PC-3 (cell line): ENCODE measurements at regions not wholly inside any gene's neighbourhood (a gene's known extent, or its start where the extent isn't known, plus 50 kb on each side); places are given as distances from the start of the nearest gene placed in this dataset.

Experiments
- ATAC-seq: fragments of 200-7000 bp; cut with Tn5 transposase; 2 replicates; pipeline ENCODE4 v1.9.1; 2020; ENCODE audit warnings: mild to moderate bottlenecking, moderate library complexity
- BruUV-seq: library from RNA; stranded (reverse); fragments of 400-500 nt; replicated peaks from 2 replicates; lab custom pipeline; 2021; lab: Mats Ljungman, UMichigan
- CTCF ChIA-PET: fragments of 300-600 bp; sonication (Branson Sonifier 250); formaldehyde crosslinking; loops from one replicate; lab custom pipeline; 2022; ENCODE audit warnings: antibody characterized with exemption; lab: Charles Lee
- POLR2A ChIA-PET: fragments of 300-600 bp; sonication (Branson Sonifier 250); formaldehyde crosslinking; loops from one replicate; lab custom pipeline; 2022; ENCODE audit warnings: antibody characterized with exemption; ENCODE audit not compliant: unreplicated experiment; lab: Charles Lee
- DNase-seq: peaks from one replicate; pipeline ENCODE4 v3.0.0-alpha.2; 2015
- H2AFZ ChIP-seq: fragments of 300-600 bp; sonication (generic); 2 replicates; pipeline ENCODE4 v1.6.0; 2016; ENCODE audit warnings: antibody characterized with exemption, low read length
- H3F3A ChIP-seq: fragments of 300-600 bp; sonication (generic); one replicate; pipeline ENCODE4 v1.6.0; 2017; ENCODE audit warnings: antibody characterized with exemption, low read length, control low read depth, mild to moderate bottlenecking; ENCODE audit not compliant: unreplicated experiment
- H3K27ac ChIP-seq: fragments of 300-600 bp; sonication (generic); 2 replicates; pipeline ENCODE4 v1.5.1; 2016; ENCODE audit warnings: mild to moderate bottlenecking, low read length
- H3K27me3 ChIP-seq: fragments of 300-600 bp; sonication (generic); 2 replicates; pipeline ENCODE4 v1.6.1; 2016; ENCODE audit warnings: low read length, mixed read lengths
- H3K36me3 ChIP-seq: fragments of 300-600 bp; sonication (generic); 2 replicates; pipeline ENCODE4 v1.6.1; 2016; ENCODE audit warnings: low read depth, mixed run types, low read length, mixed read lengths
- H3K4me1 ChIP-seq: fragments of 300-600 bp; sonication (generic); 2 replicates; pipeline ENCODE4 v1.5.1; 2016; ENCODE audit warnings: low read length; ENCODE audit not compliant: insufficient read depth
- H3K4me2 ChIP-seq: fragments of 300-600 bp; sonication (generic); 2 replicates; pipeline ENCODE4 v1.6.0; 2016; ENCODE audit warnings: low read length
- H3K4me3 ChIP-seq: fragments of 300-600 bp; sonication (generic); 2 replicates; pipeline ENCODE4 v1.5.1; 2016; ENCODE audit warnings: mild to moderate bottlenecking, low read length, mixed read lengths
- H3K79me2 ChIP-seq: fragments of 300-600 bp; sonication (generic); 2 replicates; pipeline ENCODE4 v1.6.1; 2017; ENCODE audit warnings: low read length, mixed read lengths
- H3K9ac ChIP-seq: fragments of 300-600 bp; sonication (generic); 2 replicates; pipeline ENCODE4 v1.6.0; 2016; ENCODE audit warnings: mild to moderate bottlenecking, low read length
- H3K9me2 ChIP-seq: fragments of 300-600 bp; sonication (generic); replicated peaks from 2 replicates; pipeline ENCODE4 v1.6.1; 2016; ENCODE audit warnings: mixed run types, low read length, mixed read lengths
- H3K9me3 ChIP-seq: fragments of 300-600 bp; sonication (generic); 2 replicates; pipeline ENCODE4 v1.6.1; 2016; ENCODE audit warnings: low read length, mixed read lengths
- H4K20me1 ChIP-seq: fragments of 300-600 bp; sonication (generic); 2 replicates; pipeline ENCODE4 v1.6.1; 2016; ENCODE audit warnings: low read length, mixed read lengths
- CTCF ChIP-seq: fragments of 300-600 bp; sonication (generic); conservative IDR thresholded peaks from 2 replicates; pipeline ENCODE4 v1.5.1; 2017; ENCODE audit warnings: antibody characterized with exemption, low read depth, mild to moderate bottlenecking, low read length
- EZH2 ChIP-seq: fragments of 300-600 bp; sonication (generic); IDR thresholded peaks from one replicate; pipeline ENCODE4 v1.6.1; 2017; ENCODE audit warnings: antibody characterized with exemption, mild to moderate bottlenecking, low read length; ENCODE audit not compliant: unreplicated experiment
- EZH2phosphoT487 ChIP-seq: fragments of 300-600 bp; sonication (generic); IDR thresholded peaks from 2 replicates; pipeline ENCODE4 v1.6.1; 2018; ENCODE audit warnings: mild to moderate bottlenecking, antibody characterized with exemption, low read length, borderline replicate concordance
- intact Hi-C: fragments of 100-400 bp; cut with micrococcal nuclease; formaldehyde crosslinking; loops from 2 replicates; pipeline ENCODE4 v1.9.0; 2023

GRCh38 chr3:27557411-27557810, 73.2 kb upstream of the SLC4A7 start:
- DNase-seq (no peak), ATAC-seq (no peak)
- H3F3A ChIP-seq = no peaks in the 10 kb centered on the region
- H3K79me2 ChIP-seq = no peaks in the 10 kb centered on the region
- no peaks in the 10 kb centered on the region for H3K9me3 ChIP-seq
- H3K4me2 ChIP-seq = no peak overlapping the region
- H3K9ac ChIP-seq = peak overlapping the region; percentile 2; the same call in 1 of the 2 replicates
- no TSS peak for BruUV-seq
- H2AFZ ChIP-seq = no peak overlapping the region
- no peaks in the 10 kb centered on the region for H3K36me3 ChIP-seq
- H3K27ac ChIP-seq = peak overlapping the region; percentile 67
- no peaks in the 10 kb centered on the region for H3K9me2 ChIP-seq
- H3K4me3 ChIP-seq = no peak overlapping the region
- peaks cover 14% of the 10 kb centered on the region; the same call in 1 of the 2 replicates for H3K4me1 ChIP-seq
- intact Hi-C loops = no loop called here
- no peak for TF ChIP-seq EZH2
- no peak for TF ChIP-seq EZH2phosphoT487
- TF ChIP-seq CTCF = no peak
- CTCF ChIA-PET = no interaction called here
- POLR2A ChIA-PET = no interaction called here
- no peaks in the 10 kb centered on the region for H3K27me3 ChIP-seq
- no peaks in the 10 kb centered on the region for H4K20me1 ChIP-seq

GRCh38 chr3:27556887-27557286, 72.7 kb upstream of the SLC4A7 start:
- intact Hi-C loops = no loop called here
- POLR2A ChIA-PET = no interaction called here
- Histone ChIP-seq H3F3A (no peaks in the 10 kb centered on the region), H3K4me2 (no peak overlapping the region), H3K36me3 (no peaks in the 10 kb centered on the region), H3K4me1 (peaks cover 15% of the 10 kb centered on the region; the same call in 1 of the 2 replicates), H3K4me3 (no peak overlapping the region), H3K79me2 (no peaks in the 10 kb centered on the region), H3K9ac (peak overlapping the region; percentile 11; the same call in 1 of the 2 replicates), H3K9me3 (no peaks in the 10 kb centered on the region), H2AFZ (no peak overlapping the region), H3K9me2 (no peaks in the 10 kb centered on the region), H3K27ac (peak overlapping the region; percentile 67), H4K20me1 (no peaks in the 10 kb centered on the region), H3K27me3 (no peaks in the 10 kb centered on the region)
- BruUV-seq = no TSS peak
- DNase-seq (peak; percentile 37), ATAC-seq (peak; percentile 86)
- TF ChIP-seq CTCF (no peak), EZH2 (no peak), EZH2phosphoT487 (no peak)
- CTCF ChIA-PET = no interaction called here

GRCh38 chr3:27554706-27555105, 70.5 kb upstream of the SLC4A7 start:
- Histone ChIP-seq H3K36me3 (no peaks in the 10 kb centered on the region), H3K4me2 (no peak overlapping the region), H3K27ac (no peak overlapping the region), H3K9ac (no peak overlapping the region), H4K20me1 (no peaks in the 10 kb centered on the region), H3K9me3 (no peaks in the 10 kb centered on the region), H3K4me1 (peaks cover 19% of the 10 kb centered on the region; the same call in 1 of the 2 replicates), H2AFZ (no peak overlapping the region), H3K4me3 (no peak overlapping the region), H3K9me2 (no peaks in the 10 kb centered on the region), H3K79me2 (no peaks in the 10 kb centered on the region), H3K27me3 (no peaks in the 10 kb centered on the region), H3F3A (no peaks in the 10 kb centered on the region)
- intact Hi-C loops = no loop called here
- POLR2A ChIA-PET = no interaction called here
- no peak for ATAC-seq
- DNase-seq = no peak
- no TSS peak for BruUV-seq
- no peak for TF ChIP-seq EZH2phosphoT487
- TF ChIP-seq EZH2 = no peak
- TF ChIP-seq CTCF = no peak
- CTCF ChIA-PET = no interaction called here
